Prostate gland (tissue), 2 donors: ENCODE measurements at regions not wholly inside any gene's neighbourhood (a gene's known extent, or its start where the extent isn't known, plus 50 kb on each side); places are given as distances from the start of the nearest gene placed in this dataset.

Experiments
- DNase-seq: peaks from one replicate; pipeline ENCODE4 v3.0.0-alpha.2; 2019; ENCODE audit warnings: low spot score
- H3K27ac ChIP-seq, 2 donors: fragments of 200-600 bp; sonication (generic); 2 replicates each; pipeline ENCODE4 v1.5.1; 2017 to 2019
- H3K27me3 ChIP-seq: fragments of 200-600 bp; sonication (generic); replicated peaks from 2 replicates; pipeline ENCODE4 v1.5.1; 2019; ENCODE audit not compliant: insufficient read depth
- H3K36me3 ChIP-seq, 2 donors: fragments of 200-600 bp; sonication (generic); 1 replicate in 1 of 2; 2 replicates in 1 of 2; pipeline versions ENCODE4 v1.5.1 to v1.8.1; 2017 to 2019
- H3K4me1 ChIP-seq: fragments of 200-600 bp; sonication (generic); replicated peaks from 2 replicates; pipeline ENCODE4 v1.5.1; 2019
- H3K4me3 ChIP-seq, 2 donors: fragments of 200-600 bp; sonication (generic); 2 replicates each; pipeline ENCODE4 v1.5.1; 2017 to 2019
- H3K9me3 ChIP-seq: fragments of 200-600 bp; sonication (generic); 2 replicates; pipeline ENCODE4 v1.5.1; 2017
- POLR2A ChIP-seq: fragments of 450-650 bp; IDR thresholded peaks from one replicate; pipeline ENCODE4 v1.6.1; 2016; ENCODE audit warnings: antibody characterized with exemption, mild to moderate bottlenecking
- POLR2AphosphoS5 ChIP-seq: sonication (generic); formaldehyde crosslinking; IDR thresholded peaks from one replicate; pipeline ENCODE4 v1.6.1; 2017; ENCODE audit warnings: antibody characterized with exemption
- WGBS: methylation state at CpG from one replicate; pipeline ENCODE4 v1.1.5; 2018; 5-methylcytosine and 5-hydroxymethylcytosine counted together
- intact Hi-C: fragments of 100-400 bp; cut with DNase I; formaldehyde crosslinking; loops from one replicate; pipeline ENCODE4 v1.14.2; 2022
- TF ChIP-seq, protein P1 (sequence below), 4 experiments: fragments of 200-600 bp in 2 of 4; fragments of 450-650 bp in 2 of 4; sonication (generic) in 2 of 4; IDR thresholded peaks; 1 replicate in 3 of 4; 2 replicates in 1 of 4; pipeline ENCODE4 v1.5.1; 2016 to 2019; ENCODE audit warnings: antibody characterized with exemption in 4 of 4, mild to moderate bottlenecking in 2 of 4, moderate library complexity in 2 of 4

DNA sequence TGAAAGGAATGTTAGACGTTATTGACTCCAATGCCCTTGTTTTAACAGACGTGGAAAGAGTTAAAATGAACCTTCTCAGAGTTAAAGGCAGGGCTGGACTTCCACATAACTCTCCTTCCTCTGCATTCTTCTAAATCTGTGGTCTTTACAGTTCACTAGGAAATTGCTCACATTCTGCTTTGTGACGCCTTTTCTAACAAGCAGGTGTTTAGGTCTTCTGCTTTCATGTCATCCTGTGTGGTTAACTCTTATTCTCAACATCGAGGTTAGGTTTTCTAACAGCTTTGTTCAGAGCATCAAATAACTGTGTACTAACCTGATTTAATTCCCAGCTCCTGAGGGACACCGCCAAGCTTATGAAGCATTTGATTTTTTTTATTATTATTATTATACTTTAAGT lies 81.3 kb upstream of the NT5E start:
- DNase-seq: no peak
- intact Hi-C loops: no loop called here
- TF ChIP-seq POLR2AphosphoS5 (no peak), POLR2A (no peak)
- TF ChIP-seq, protein P1, sequence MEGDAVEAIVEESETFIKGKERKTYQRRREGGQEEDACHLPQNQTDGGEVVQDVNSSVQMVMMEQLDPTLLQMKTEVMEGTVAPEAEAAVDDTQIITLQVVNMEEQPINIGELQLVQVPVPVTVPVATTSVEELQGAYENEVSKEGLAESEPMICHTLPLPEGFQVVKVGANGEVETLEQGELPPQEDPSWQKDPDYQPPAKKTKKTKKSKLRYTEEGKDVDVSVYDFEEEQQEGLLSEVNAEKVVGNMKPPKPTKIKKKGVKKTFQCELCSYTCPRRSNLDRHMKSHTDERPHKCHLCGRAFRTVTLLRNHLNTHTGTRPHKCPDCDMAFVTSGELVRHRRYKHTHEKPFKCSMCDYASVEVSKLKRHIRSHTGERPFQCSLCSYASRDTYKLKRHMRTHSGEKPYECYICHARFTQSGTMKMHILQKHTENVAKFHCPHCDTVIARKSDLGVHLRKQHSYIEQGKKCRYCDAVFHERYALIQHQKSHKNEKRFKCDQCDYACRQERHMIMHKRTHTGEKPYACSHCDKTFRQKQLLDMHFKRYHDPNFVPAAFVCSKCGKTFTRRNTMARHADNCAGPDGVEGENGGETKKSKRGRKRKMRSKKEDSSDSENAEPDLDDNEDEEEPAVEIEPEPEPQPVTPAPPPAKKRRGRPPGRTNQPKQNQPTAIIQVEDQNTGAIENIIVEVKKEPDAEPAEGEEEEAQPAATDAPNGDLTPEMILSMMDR (IDR thresholded peaks at IDR 0.05): no peak

DNA sequence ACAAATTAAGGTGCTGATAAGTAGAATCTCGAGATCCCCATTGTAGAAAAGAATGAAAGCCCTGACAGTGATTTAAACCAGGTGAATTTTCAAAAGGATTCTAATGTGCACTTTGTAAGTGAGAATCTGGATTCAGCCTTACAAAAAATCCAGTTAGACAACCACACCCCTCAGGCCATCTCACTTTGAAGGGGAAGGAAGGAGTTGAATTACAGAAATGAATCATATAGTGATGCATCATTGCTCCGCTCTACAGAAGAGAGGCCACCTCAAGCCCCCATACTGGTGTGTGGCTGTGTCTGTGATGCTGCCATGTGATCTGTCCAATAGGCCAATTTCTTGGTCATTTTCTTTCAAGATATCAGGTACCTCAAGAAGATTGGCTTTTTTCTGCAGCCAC lies 85.5 kb upstream of the NT5E start:
- WGBS: 70% methylated on average over 2 of the region's 2 CpGs
- H3K4me1 ChIP-seq: no peaks in the 10 kb centered on the region
- no peak overlapping the region for H3K4me3 ChIP-seq
- DNase-seq: no peak
- H3K27ac ChIP-seq: no peak overlapping the region
- TF ChIP-seq POLR2AphosphoS5: no peak
- no peak for TF ChIP-seq POLR2A
- TF ChIP-seq, protein P1 (IDR thresholded peaks at IDR 0.05): no peak
- H3K9me3 ChIP-seq: no peaks in the 10 kb centered on the region
- H3K27me3 ChIP-seq: no peaks in the 10 kb centered on the region
- no peaks in the 10 kb centered on the region for H3K36me3 ChIP-seq
- intact Hi-C loops: no loop called here

More for the DNA sequence above, 81.3 kb upstream of the NT5E start:
- Histone ChIP-seq H3K36me3 (no peaks in the 10 kb centered on the region), H3K9me3 (no peaks in the 10 kb centered on the region), H3K27ac (no peak overlapping the region), H3K4me1 (no peaks in the 10 kb centered on the region), H3K4me3 (no peak overlapping the region), H3K27me3 (no peaks in the 10 kb centered on the region)
- WGBS: 74% methylated on average over 5 of the region's 5 CpGs

DNA sequence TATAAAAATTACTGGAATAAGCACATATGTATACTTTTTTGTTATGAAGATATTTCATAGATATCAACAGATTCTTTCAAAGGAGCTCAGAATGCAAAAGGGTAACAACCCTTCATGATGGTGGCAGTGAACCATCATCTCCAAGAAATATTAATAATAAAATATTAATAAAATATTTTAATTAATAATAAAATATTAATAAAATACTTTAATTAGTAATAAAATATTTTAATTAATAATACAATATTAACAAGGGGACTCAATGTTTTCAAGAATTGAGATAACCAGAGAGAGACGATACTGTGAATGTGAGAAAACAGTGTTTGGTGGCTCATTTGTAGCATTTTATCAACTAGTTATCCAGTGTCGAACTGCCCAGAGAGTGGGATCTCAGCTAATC lies 86.0 kb upstream of the NT5E start:
- no peaks in the 10 kb centered on the region for H3K36me3 ChIP-seq
- no peak overlapping the region for H3K27ac ChIP-seq
- 100% methylated on average over 2 of the region's 2 CpGs for WGBS
- TF ChIP-seq POLR2A (no peak), POLR2AphosphoS5 (no peak)
- H3K4me3 ChIP-seq: no peak overlapping the region
- no peaks in the 10 kb centered on the region for H3K27me3 ChIP-seq
- intact Hi-C loops: no loop called here
- no peaks in the 10 kb centered on the region for H3K4me1 ChIP-seq
- no peaks in the 10 kb centered on the region for H3K9me3 ChIP-seq
- no peak for DNase-seq

DNA sequence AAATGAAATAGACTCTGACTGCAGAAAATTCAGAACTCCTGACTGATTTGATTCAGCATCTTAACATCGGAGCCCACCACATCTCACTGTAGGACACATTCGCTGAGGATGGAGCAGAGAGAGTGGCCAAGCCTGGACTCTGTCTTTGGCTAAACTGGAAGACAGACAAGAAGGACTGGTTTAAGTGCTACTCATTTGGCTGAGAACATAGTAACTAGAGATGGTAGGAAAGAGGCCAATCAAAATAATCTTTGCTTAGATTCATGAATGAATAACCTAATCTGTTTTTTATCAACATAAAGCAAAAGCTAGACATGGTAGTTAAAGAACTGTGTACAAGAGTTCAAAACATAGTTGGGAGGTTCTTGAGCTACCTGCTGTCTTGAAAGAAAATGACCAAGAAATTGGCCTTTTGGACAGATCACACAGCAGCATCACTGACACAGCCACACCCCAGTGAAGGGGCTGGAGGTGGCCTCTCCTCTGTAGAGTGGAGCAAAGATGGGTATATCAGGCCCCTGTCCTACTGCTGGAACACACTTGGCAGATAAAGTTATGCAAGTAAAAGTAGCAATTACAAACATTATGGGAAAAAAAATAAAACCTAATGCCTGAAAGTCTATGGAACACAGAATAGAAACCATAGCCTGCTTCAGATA lies 87.1 kb upstream of the NT5E start:
- Histone ChIP-seq H3K27me3 (no peaks in the 10 kb centered on the region), H3K4me3 (no peak overlapping the region), H3K36me3 (no peaks in the 10 kb centered on the region), H3K4me1 (no peaks in the 10 kb centered on the region), H3K27ac (no peak overlapping the region), H3K9me3 (no peaks in the 10 kb centered on the region)
- no peak for DNase-seq
- TF ChIP-seq POLR2A: no peak
- TF ChIP-seq POLR2AphosphoS5: no peak
- TF ChIP-seq, protein P1 (IDR thresholded peaks at IDR 0.05): no peak
- intact Hi-C loops: no loop called here
- 95% methylated on average over 2 of the region's 2 CpGs for WGBS

DNA sequence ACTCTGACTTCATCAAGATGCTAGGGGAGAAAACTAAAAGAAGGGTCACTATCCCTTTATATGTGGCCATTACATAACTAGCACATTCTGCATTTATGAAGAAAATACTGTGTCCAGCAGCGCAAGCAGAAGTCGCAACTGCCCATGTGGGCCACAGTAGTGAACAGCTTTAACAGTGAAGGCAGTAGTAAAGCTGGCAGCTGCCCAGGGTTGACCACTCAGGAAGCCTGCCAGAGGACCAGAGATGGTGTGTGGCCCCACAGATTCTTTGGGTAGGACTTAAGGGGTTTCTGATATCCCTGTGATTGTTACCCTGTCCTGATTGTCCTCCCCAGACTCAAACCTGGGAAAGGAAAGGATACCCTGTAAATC lies 88.3 kb upstream of the NT5E start:
- Histone ChIP-seq H3K9me3 (no peaks in the 10 kb centered on the region), H3K27me3 (no peaks in the 10 kb centered on the region), H3K4me3 (no peak overlapping the region), H3K27ac (no peak overlapping the region), H3K4me1 (no peaks in the 10 kb centered on the region), H3K36me3 (no peaks in the 10 kb centered on the region)
- TF ChIP-seq POLR2A (no peak), POLR2AphosphoS5 (no peak)
- TF ChIP-seq, protein P1 (IDR thresholded peaks at IDR 0.05): no peak
- intact Hi-C loops: no loop called here
- no peak for DNase-seq
- 96% methylated on average over 2 of the region's 2 CpGs for WGBS
